PC-3 (cell line): ENCODE measurements at regions not wholly inside any gene's neighbourhood (a gene's known extent, or its start where the extent isn't known, plus 50 kb on each side); places are given as distances from the start of the nearest gene placed in this dataset.

Experiments used
- ATAC-seq: fragments of 200-7000 bp; cut with Tn5 transposase; 2 replicates; pipeline ENCODE4 v1.9.1; 2020; ENCODE audit warnings: mild to moderate bottlenecking, moderate library complexity
- BruUV-seq: library from RNA; stranded (reverse); fragments of 400-500 nt; replicated peaks from 2 replicates; lab custom pipeline; 2021; lab: Mats Ljungman, UMichigan
- CTCF ChIA-PET: fragments of 300-600 bp; sonication (Branson Sonifier 250); formaldehyde crosslinking; loops from one replicate; lab custom pipeline; 2022; ENCODE audit warnings: antibody characterized with exemption; lab: Charles Lee
- POLR2A ChIA-PET: fragments of 300-600 bp; sonication (Branson Sonifier 250); formaldehyde crosslinking; loops from one replicate; lab custom pipeline; 2022; ENCODE audit warnings: antibody characterized with exemption; ENCODE audit not compliant: unreplicated experiment; lab: Charles Lee
- DNase-seq: peaks from one replicate; pipeline ENCODE4 v3.0.0-alpha.2; 2015
- H2AFZ ChIP-seq: fragments of 300-600 bp; sonication (generic); 2 replicates; pipeline ENCODE4 v1.6.0; 2016; ENCODE audit warnings: antibody characterized with exemption, low read length
- H3F3A ChIP-seq: fragments of 300-600 bp; sonication (generic); one replicate; pipeline ENCODE4 v1.6.0; 2017; ENCODE audit warnings: antibody characterized with exemption, low read length, control low read depth, mild to moderate bottlenecking; ENCODE audit not compliant: unreplicated experiment
- H3K27ac ChIP-seq: fragments of 300-600 bp; sonication (generic); 2 replicates; pipeline ENCODE4 v1.5.1; 2016; ENCODE audit warnings: mild to moderate bottlenecking, low read length
- H3K27me3 ChIP-seq: fragments of 300-600 bp; sonication (generic); 2 replicates; pipeline ENCODE4 v1.6.1; 2016; ENCODE audit warnings: low read length, mixed read lengths
- H3K36me3 ChIP-seq: fragments of 300-600 bp; sonication (generic); 2 replicates; pipeline ENCODE4 v1.6.1; 2016; ENCODE audit warnings: low read depth, mixed run types, low read length, mixed read lengths
- H3K4me1 ChIP-seq: fragments of 300-600 bp; sonication (generic); 2 replicates; pipeline ENCODE4 v1.5.1; 2016; ENCODE audit warnings: low read length; ENCODE audit not compliant: insufficient read depth
- H3K4me2 ChIP-seq: fragments of 300-600 bp; sonication (generic); 2 replicates; pipeline ENCODE4 v1.6.0; 2016; ENCODE audit warnings: low read length
- H3K4me3 ChIP-seq: fragments of 300-600 bp; sonication (generic); 2 replicates; pipeline ENCODE4 v1.5.1; 2016; ENCODE audit warnings: mild to moderate bottlenecking, low read length, mixed read lengths
- H3K79me2 ChIP-seq: fragments of 300-600 bp; sonication (generic); 2 replicates; pipeline ENCODE4 v1.6.1; 2017; ENCODE audit warnings: low read length, mixed read lengths
- H3K9ac ChIP-seq: fragments of 300-600 bp; sonication (generic); 2 replicates; pipeline ENCODE4 v1.6.0; 2016; ENCODE audit warnings: mild to moderate bottlenecking, low read length
- H3K9me2 ChIP-seq: fragments of 300-600 bp; sonication (generic); replicated peaks from 2 replicates; pipeline ENCODE4 v1.6.1; 2016; ENCODE audit warnings: mixed run types, low read length, mixed read lengths
- H3K9me3 ChIP-seq: fragments of 300-600 bp; sonication (generic); 2 replicates; pipeline ENCODE4 v1.6.1; 2016; ENCODE audit warnings: low read length, mixed read lengths
- H4K20me1 ChIP-seq: fragments of 300-600 bp; sonication (generic); 2 replicates; pipeline ENCODE4 v1.6.1; 2016; ENCODE audit warnings: low read length, mixed read lengths
- EZH2 ChIP-seq: fragments of 300-600 bp; sonication (generic); IDR thresholded peaks from one replicate; pipeline ENCODE4 v1.6.1; 2017; ENCODE audit warnings: antibody characterized with exemption, mild to moderate bottlenecking, low read length; ENCODE audit not compliant: unreplicated experiment
- EZH2phosphoT487 ChIP-seq: fragments of 300-600 bp; sonication (generic); IDR thresholded peaks from 2 replicates; pipeline ENCODE4 v1.6.1; 2018; ENCODE audit warnings: mild to moderate bottlenecking, antibody characterized with exemption, low read length, borderline replicate concordance
- intact Hi-C: fragments of 100-400 bp; cut with micrococcal nuclease; formaldehyde crosslinking; loops from 2 replicates; pipeline ENCODE4 v1.9.0; 2023
- TF ChIP-seq, protein P1 (sequence below): fragments of 300-600 bp; sonication (generic); conservative IDR thresholded peaks from 2 replicates; pipeline ENCODE4 v1.5.1; 2017; ENCODE audit warnings: antibody characterized with exemption, low read depth, mild to moderate bottlenecking, low read length

DNA sequence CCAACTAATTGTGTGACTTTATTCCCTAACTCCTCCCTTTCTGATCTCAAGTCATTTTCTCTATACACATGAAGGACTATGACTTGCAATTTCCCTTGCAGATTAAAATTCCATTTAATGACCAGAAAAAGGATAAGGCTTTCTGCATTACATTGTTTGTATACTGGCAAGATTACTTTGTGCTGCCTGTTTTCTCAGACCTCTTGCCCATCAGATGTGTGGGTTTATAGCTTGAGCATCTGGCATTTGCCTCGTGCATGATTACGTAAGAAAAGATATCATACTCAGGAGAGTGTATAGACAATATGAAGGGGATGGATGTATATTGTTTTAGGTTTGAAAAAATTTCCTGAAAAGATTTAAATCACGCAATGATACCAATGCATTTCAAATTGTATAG is 593.8 kb upstream of the SLIT2 start:
- no peak for TF ChIP-seq EZH2phosphoT487
- TF ChIP-seq, protein P1, sequence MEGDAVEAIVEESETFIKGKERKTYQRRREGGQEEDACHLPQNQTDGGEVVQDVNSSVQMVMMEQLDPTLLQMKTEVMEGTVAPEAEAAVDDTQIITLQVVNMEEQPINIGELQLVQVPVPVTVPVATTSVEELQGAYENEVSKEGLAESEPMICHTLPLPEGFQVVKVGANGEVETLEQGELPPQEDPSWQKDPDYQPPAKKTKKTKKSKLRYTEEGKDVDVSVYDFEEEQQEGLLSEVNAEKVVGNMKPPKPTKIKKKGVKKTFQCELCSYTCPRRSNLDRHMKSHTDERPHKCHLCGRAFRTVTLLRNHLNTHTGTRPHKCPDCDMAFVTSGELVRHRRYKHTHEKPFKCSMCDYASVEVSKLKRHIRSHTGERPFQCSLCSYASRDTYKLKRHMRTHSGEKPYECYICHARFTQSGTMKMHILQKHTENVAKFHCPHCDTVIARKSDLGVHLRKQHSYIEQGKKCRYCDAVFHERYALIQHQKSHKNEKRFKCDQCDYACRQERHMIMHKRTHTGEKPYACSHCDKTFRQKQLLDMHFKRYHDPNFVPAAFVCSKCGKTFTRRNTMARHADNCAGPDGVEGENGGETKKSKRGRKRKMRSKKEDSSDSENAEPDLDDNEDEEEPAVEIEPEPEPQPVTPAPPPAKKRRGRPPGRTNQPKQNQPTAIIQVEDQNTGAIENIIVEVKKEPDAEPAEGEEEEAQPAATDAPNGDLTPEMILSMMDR, result no peak
- TF ChIP-seq EZH2, result no peak
- CTCF ChIA-PET, result no interaction called here
- Histone ChIP-seq H4K20me1 (no peaks in the 10 kb centered on the region), H3K9me2 (no peaks in the 10 kb centered on the region), H3K79me2 (no peaks in the 10 kb centered on the region), H3K9ac (no peak overlapping the region), H3K36me3 (no peaks in the 10 kb centered on the region), H3K4me1 (no peaks in the 10 kb centered on the region), H3K27me3 (no peaks in the 10 kb centered on the region), H3K27ac (no peak overlapping the region), H3F3A (no peaks in the 10 kb centered on the region), H3K4me2 (no peak overlapping the region), H2AFZ (no peak overlapping the region), H3K9me3 (no peaks in the 10 kb centered on the region), H3K4me3 (no peak overlapping the region)
- POLR2A ChIA-PET, result no interaction called here
- ATAC-seq (no peak), DNase-seq (no peak)
- no TSS peak for BruUV-seq
- intact Hi-C loops, result no loop called here

DNA sequence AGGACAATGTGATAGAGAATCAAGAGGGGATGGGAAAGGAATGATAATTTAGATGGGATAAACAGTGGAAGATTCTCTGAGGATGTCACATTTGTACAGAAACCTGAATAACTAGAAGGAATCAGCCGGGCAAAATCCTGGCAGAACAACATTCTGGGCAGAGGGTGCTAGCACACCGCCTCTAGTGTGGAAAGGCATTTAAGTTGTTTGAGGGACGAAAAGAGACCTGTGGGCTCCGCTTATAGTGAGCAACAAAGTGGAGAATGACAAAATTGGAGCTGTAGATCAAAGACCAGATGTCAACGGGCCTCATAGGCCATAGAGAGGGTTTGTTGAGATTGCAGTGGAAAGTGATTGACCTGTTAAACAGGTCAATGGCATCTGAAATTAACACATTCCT is 596.0 kb upstream of the SLIT2 start:
- Histone ChIP-seq H4K20me1 (no peaks in the 10 kb centered on the region), H3K4me3 (no peak overlapping the region), H3K4me1 (no peaks in the 10 kb centered on the region), H2AFZ (no peak overlapping the region), H3K9ac (no peak overlapping the region), H3K9me3 (no peaks in the 10 kb centered on the region), H3K79me2 (no peaks in the 10 kb centered on the region), H3K36me3 (no peaks in the 10 kb centered on the region), H3K9me2 (no peaks in the 10 kb centered on the region), H3K4me2 (no peak overlapping the region), H3K27me3 (no peaks in the 10 kb centered on the region), H3K27ac (no peak overlapping the region), H3F3A (no peaks in the 10 kb centered on the region)
- TF ChIP-seq, protein P1, result no peak
- TF ChIP-seq EZH2 (no peak), EZH2phosphoT487 (no peak)
- CTCF ChIA-PET, result no interaction called here
- ATAC-seq (no peak), DNase-seq (no peak)
- BruUV-seq, result TSS peak; percentile 13
- intact Hi-C loops, result no loop called here
- POLR2A ChIA-PET, result no interaction called here

DNA sequence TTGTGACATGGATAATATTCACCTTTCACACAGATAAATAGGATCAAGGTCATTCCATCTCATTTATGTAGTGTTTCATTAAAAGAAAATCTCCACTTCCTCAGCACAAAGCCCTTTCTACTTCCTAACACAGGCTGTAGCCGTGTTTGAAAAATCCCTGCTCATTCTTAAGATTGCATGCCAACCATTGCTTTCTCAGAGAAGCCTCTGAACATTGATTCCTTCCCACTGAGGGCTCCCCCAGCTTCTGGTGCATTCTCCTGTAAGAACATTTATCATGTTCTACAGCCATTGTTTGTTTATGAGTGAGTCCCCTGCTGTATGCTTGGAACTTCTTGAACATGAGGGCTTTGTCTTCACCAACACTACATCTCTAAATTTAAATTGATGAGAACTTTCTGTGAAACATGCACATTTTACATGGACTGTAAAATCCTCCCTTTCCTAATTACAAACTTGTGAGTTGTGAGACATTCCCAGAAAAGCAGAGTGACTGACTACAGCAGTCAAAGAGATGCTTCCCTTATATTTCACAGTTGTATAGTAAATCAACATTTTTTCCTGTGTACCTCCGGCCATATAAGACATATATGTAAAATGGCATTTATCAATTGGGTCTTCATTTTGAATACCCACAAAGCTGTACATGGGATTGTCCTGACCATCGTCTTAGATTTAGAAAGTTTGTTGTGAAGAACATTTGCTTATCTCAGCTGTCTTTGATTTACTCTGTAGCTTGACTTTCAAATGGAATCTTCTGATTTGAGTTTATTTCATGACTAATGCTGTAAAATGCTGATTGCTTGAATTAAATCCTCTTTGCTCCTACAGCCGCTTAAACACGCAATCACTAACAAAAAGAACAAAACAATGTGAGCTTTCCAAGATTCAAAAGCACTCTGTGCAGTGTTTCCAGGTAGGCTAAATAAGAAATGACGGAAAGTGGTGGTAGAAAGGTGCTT is 600.5 kb upstream of the SLIT2 start:
- Histone ChIP-seq H3K9ac (no peak overlapping the region), H4K20me1 (no peaks in the 10 kb centered on the region), H3K4me2 (no peak overlapping the region), H3K79me2 (no peaks in the 10 kb centered on the region), H3K9me3 (no peaks in the 10 kb centered on the region), H3K27me3 (no peaks in the 10 kb centered on the region), H3K27ac (no peak overlapping the region), H3F3A (no peaks in the 10 kb centered on the region), H3K9me2 (no peaks in the 10 kb centered on the region), H3K4me3 (no peak overlapping the region), H3K36me3 (no peaks in the 10 kb centered on the region), H2AFZ (no peak overlapping the region), H3K4me1 (no peaks in the 10 kb centered on the region)
- ATAC-seq, result no peak
- CTCF ChIA-PET, result no interaction called here
- POLR2A ChIA-PET, result interaction anchor here (0.6 kb wide), 1 partner anchor 136 kb away, joined by 3 read pairs; no protein-coding TSS in a partner anchor
- no TSS peak for BruUV-seq
- TF ChIP-seq EZH2phosphoT487 (no peak), EZH2 (no peak)
- TF ChIP-seq, protein P1, result no peak
- no peak for DNase-seq
- intact Hi-C loops, result no loop called here
